Activated CD8-positive, alpha-beta memory T cell treated with anti-CD3 and anti-CD28 coated beads for 4 hours (primary cell): ENCODE measurements at regions not wholly inside any gene's neighbourhood (a gene's known extent, or its start where the extent isn't known, plus 50 kb on each side); places are given as distances from the start of the nearest gene placed in this dataset.
A peak's percentile ranks its signal among the peaks of the same experiment; 100 is the strongest.

Source experiments
- DNase-seq, 2 donors: peaks; one replicate each; pipeline ENCODE4 v3.0.0-alpha.2; 2020; ENCODE audit warnings: low read depth in 2 of 2

GRCh38 chr9:129383561-129384490 lies 205.8 kb upstream of the IER5L start:
- peak; percentile 35 to 37 for DNase-seq

- no peak for DNase-seq
These were observed 205.0 kb upstream of the IER5L start for GRCh38 chr9:129383019-129383560.

GRCh38 chr9:129382281-129383018 lies 204.4 kb upstream of the IER5L start:
- DNase-seq: no peak

GRCh38 chr9:129381481-129381957 lies 203.5 kb upstream of the IER5L start:
- DNase-seq: no peak

GRCh38 chr9:129380961-129381401 lies 202.9 kb upstream of the IER5L start:
- no peak for DNase-seq

- DNase-seq: no peak
These were observed 201.8 kb upstream of the IER5L start for GRCh38 chr9:129379886-129380285.

- no peak for DNase-seq
These were observed 201.2 kb upstream of the IER5L start for GRCh38 chr9:129379181-129379836.

- DNase-seq: no peak
These were observed 200.0 kb upstream of the IER5L start for GRCh38 chr9:129377931-129378661.

GRCh38 chr9:129377181-129377580 lies 199.1 kb upstream of the IER5L start:
- DNase-seq: no peak

- DNase-seq: no peak
These were observed 197.8 kb upstream of the IER5L start for GRCh38 chr9:129375845-129376244.

GRCh38 chr9:129374651-129375050 lies 196.6 kb upstream of the IER5L start:
- DNase-seq: no peak

- no peak for DNase-seq
These were observed 196.2 kb upstream of the IER5L start for GRCh38 chr9:129374231-129374630.

GRCh38 chr9:129373361-129373760 lies 195.3 kb upstream of the IER5L start:
- DNase-seq: no peak

GRCh38 chr9:129370770-129371169 lies 192.7 kb upstream of the IER5L start:
- no peak for DNase-seq

- DNase-seq: no peak
These were observed 190.4 kb upstream of the IER5L start for GRCh38 chr9:129368444-129368978.

GRCh38 chr9:129367287-129367686 lies 189.2 kb upstream of the IER5L start:
- no peak for DNase-seq

- DNase-seq: no peak
These were observed 187.1 kb upstream of the IER5L start for GRCh38 chr9:129365196-129365595.

GRCh38 chr9:129363216-129363873 lies 185.3 kb upstream of the IER5L start:
- no peak for DNase-seq

GRCh38 chr9:129362287-129363000 lies 184.4 kb upstream of the IER5L start:
- no peak for DNase-seq

- DNase-seq: no peak
These were observed 183.1 kb upstream of the IER5L start for GRCh38 chr9:129361196-129361595.
